BLaER1 (cell line): ENCODE measurements at regions not wholly inside any gene's neighbourhood (a gene's known extent, or its start where the extent isn't known, plus 50 kb on each side); places are given as distances from the start of the nearest gene placed in this dataset.

Experiments used
- H3K27ac ChIP-seq: shearing (Covaris generic); formaldehyde crosslinking; 2 replicates; pipeline ENCODE4 v1.8.1; 2022
- H3K27me3 ChIP-seq: shearing (Covaris generic); formaldehyde crosslinking; 2 replicates; pipeline ENCODE4 v1.8.1; 2022
- H3K36me3 ChIP-seq: shearing (Covaris generic); formaldehyde crosslinking; 2 replicates; pipeline ENCODE4 v1.8.1; 2022
- H3K4me1 ChIP-seq: shearing (Covaris generic); formaldehyde crosslinking; 2 replicates; pipeline ENCODE4 v1.8.1; 2022
- H3K4me2 ChIP-seq: shearing (Covaris generic); formaldehyde crosslinking; 2 replicates; pipeline ENCODE4 v1.8.1; 2022
- H3K4me3 ChIP-seq: shearing (Covaris generic); formaldehyde crosslinking; 2 replicates; pipeline ENCODE4 v1.8.1; 2022
- H3K9ac ChIP-seq: shearing (Covaris generic); formaldehyde crosslinking; 2 replicates; pipeline ENCODE4 v1.8.1; 2022
- H3K9me3 ChIP-seq: shearing (Covaris generic); formaldehyde crosslinking; 2 replicates; pipeline ENCODE4 v1.8.1; 2022
- H4K20me1 ChIP-seq: shearing (Covaris generic); formaldehyde crosslinking; 2 replicates; pipeline ENCODE4 v1.8.1; 2022
- Cebpa-rat ChIP-seq: shearing (Covaris generic); IDR thresholded peaks from 2 replicates; pipeline ENCODE4 v1.8.1; 2022

- TF ChIP-seq Cebpa-rat, result no peak
- no peaks in the 10 kb centered on the region for H3K27me3 ChIP-seq
- 0 out of 2 replicates have a peak, but pooled peaks cover 4% of the 10 kb centered on the region for H3K4me1 ChIP-seq
- no peak overlapping the region for H3K27ac ChIP-seq
- no peak overlapping the region for H3K4me3 ChIP-seq
- no peaks in the 10 kb centered on the region for H4K20me1 ChIP-seq
- no peak overlapping the region for H3K9ac ChIP-seq
- H3K4me2 ChIP-seq, result no peak overlapping the region
- no peaks in the 10 kb centered on the region for H3K36me3 ChIP-seq
- H3K9me3 ChIP-seq, result peaks cover 28% of the 10 kb centered on the region
Observed at GRCh38 chr1:29725262-29725661, 488.9 kb downstream of the PTPRU start.

GRCh38 chr1:29722598-29722997, 486.3 kb downstream of the PTPRU start:
- no peak overlapping the region for H3K4me3 ChIP-seq
- H3K36me3 ChIP-seq, result no peaks in the 10 kb centered on the region
- TF ChIP-seq Cebpa-rat, result no peak
- H4K20me1 ChIP-seq, result no peaks in the 10 kb centered on the region
- H3K4me1 ChIP-seq, result 0 out of 2 replicates have a peak, but pooled peaks cover 4% of the 10 kb centered on the region
- H3K4me2 ChIP-seq, result no peak overlapping the region
- peaks cover 36% of the 10 kb centered on the region for H3K9me3 ChIP-seq
- no peak overlapping the region for H3K9ac ChIP-seq
- H3K27ac ChIP-seq, result no peak overlapping the region
- H3K27me3 ChIP-seq, result no peaks in the 10 kb centered on the region

- Histone ChIP-seq H3K9ac (no peak overlapping the region), H3K4me1 (no peaks in the 10 kb centered on the region), H3K4me2 (no peak overlapping the region), H3K36me3 (no peaks in the 10 kb centered on the region), H3K9me3 (peaks cover 51% of the 10 kb centered on the region), H3K4me3 (no peak overlapping the region), H3K27me3 (no peaks in the 10 kb centered on the region), H4K20me1 (no peaks in the 10 kb centered on the region), H3K27ac (no peak overlapping the region)
- TF ChIP-seq Cebpa-rat, result no peak
Observed at GRCh38 chr1:29719253-29719652, 482.9 kb downstream of the PTPRU start.

DNA sequence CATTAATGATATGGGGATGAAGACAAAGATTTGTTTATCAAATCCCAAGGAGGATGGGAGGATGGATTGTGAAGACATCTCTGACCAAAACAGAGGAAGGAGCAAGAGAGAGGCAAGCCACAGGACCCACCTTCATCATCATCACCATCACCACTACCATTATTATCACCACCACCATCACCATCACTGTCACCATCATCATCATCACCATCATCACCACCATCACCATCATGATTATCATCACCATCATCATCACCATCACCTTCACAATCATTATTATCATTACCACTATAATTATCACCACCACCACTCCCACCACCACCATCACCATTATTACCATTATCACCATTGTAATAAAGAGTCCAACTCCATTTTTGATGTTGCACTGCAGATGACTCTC, 482.5 kb downstream of the PTPRU start:
- no peak overlapping the region for H3K4me2 ChIP-seq
- no peaks in the 10 kb centered on the region for H3K36me3 ChIP-seq
- H3K27me3 ChIP-seq, result no peaks in the 10 kb centered on the region
- no peak overlapping the region for H3K27ac ChIP-seq
- H3K9ac ChIP-seq, result no peak overlapping the region
- no peaks in the 10 kb centered on the region for H3K4me1 ChIP-seq
- no peak overlapping the region for H3K4me3 ChIP-seq
- H3K9me3 ChIP-seq, result peaks cover 47% of the 10 kb centered on the region
- H4K20me1 ChIP-seq, result no peaks in the 10 kb centered on the region
- no peak for TF ChIP-seq Cebpa-rat

GRCh38 chr1:29716306-29716705, 480.0 kb downstream of the PTPRU start:
- Histone ChIP-seq H3K27me3 (no peaks in the 10 kb centered on the region), H3K36me3 (no peaks in the 10 kb centered on the region), H4K20me1 (no peaks in the 10 kb centered on the region), H3K9me3 (peaks cover 25% of the 10 kb centered on the region), H3K4me3 (no peak overlapping the region), H3K4me1 (peaks cover 17% of the 10 kb centered on the region), H3K4me2 (no peak overlapping the region), H3K9ac (no peak overlapping the region), H3K27ac (no peak overlapping the region)
- TF ChIP-seq Cebpa-rat, result no peak

GRCh38 chr1:29713857-29714256, 477.5 kb downstream of the PTPRU start:
- Histone ChIP-seq H4K20me1 (no peaks in the 10 kb centered on the region), H3K9me3 (peaks cover 23% of the 10 kb centered on the region), H3K27ac (no peak overlapping the region), H3K4me1 (peaks cover 39% of the 10 kb centered on the region), H3K9ac (no peak overlapping the region), H3K27me3 (no peaks in the 10 kb centered on the region), H3K36me3 (no peaks in the 10 kb centered on the region), H3K4me3 (no peak overlapping the region), H3K4me2 (no peak overlapping the region)
- TF ChIP-seq Cebpa-rat, result no peak

DNA sequence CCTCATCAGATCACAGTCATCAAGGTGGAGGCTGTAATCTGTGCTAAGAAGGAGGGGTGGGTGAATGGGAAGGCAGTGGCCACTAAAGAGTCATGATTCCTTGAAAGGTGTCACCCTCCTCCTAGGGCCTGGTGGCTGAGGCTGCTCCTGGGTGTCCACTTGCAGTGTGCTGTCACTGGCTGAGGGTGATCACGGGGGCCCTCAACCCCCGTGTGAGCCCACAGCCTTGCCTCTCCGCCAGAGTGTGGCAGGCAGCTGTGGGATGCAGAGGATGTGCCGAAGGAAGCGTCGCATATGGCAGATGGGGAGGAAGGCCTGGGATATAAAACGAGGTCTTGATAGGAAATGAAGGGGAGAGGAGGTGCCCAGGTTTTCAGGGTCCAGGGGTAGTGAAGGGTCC, 476.5 kb downstream of the PTPRU start:
- H4K20me1 ChIP-seq, result no peaks in the 10 kb centered on the region
- H3K4me1 ChIP-seq, result peaks cover 50% of the 10 kb centered on the region
- H3K9ac ChIP-seq, result no peak overlapping the region
- TF ChIP-seq Cebpa-rat, result no peak
- H3K4me2 ChIP-seq, result peak overlapping the region; percentile 47; the same call in 1 of the 2 replicates
- H3K36me3 ChIP-seq, result no peaks in the 10 kb centered on the region
- peaks cover 17% of the 10 kb centered on the region for H3K9me3 ChIP-seq
- no peak overlapping the region for H3K27ac ChIP-seq
- H3K27me3 ChIP-seq, result no peaks in the 10 kb centered on the region
- H3K4me3 ChIP-seq, result no peak overlapping the region

DNA sequence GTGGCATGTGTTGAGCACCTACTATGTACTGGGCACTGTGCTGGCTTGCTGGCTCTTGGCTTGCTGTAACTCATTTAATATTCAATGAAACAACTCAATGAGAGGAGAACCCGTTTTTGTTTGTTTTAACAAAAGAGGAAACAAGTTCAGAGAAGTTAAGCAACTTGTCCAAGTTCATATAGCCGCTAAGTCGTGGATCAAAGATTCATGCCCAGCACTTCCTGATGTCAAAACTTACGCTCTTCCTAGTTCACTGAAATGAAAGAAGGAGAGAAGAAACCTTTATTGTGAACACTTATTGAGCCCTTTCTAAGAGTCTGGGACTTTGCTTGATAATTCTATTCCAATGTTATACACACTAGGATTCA, 475.9 kb downstream of the PTPRU start:
- Histone ChIP-seq H3K9ac (no peak overlapping the region), H3K9me3 (peaks cover 12% of the 10 kb centered on the region), H3K27me3 (no peaks in the 10 kb centered on the region), H3K4me2 (peak overlapping the region; percentile 47; the same call in 1 of the 2 replicates), H3K4me1 (peaks cover 53% of the 10 kb centered on the region), H4K20me1 (no peaks in the 10 kb centered on the region), H3K27ac (peak overlapping the region; percentile 28; the same call in 1 of the 2 replicates), H3K4me3 (no peak overlapping the region), H3K36me3 (no peaks in the 10 kb centered on the region)
- TF ChIP-seq Cebpa-rat, result no peak

GRCh38 chr1:29711582-29712283, 475.4 kb downstream of the PTPRU start:
- peak overlapping the region; percentile 47; the same call in 1 of the 2 replicates for H3K4me2 ChIP-seq
- TF ChIP-seq Cebpa-rat, result no peak

DNA sequence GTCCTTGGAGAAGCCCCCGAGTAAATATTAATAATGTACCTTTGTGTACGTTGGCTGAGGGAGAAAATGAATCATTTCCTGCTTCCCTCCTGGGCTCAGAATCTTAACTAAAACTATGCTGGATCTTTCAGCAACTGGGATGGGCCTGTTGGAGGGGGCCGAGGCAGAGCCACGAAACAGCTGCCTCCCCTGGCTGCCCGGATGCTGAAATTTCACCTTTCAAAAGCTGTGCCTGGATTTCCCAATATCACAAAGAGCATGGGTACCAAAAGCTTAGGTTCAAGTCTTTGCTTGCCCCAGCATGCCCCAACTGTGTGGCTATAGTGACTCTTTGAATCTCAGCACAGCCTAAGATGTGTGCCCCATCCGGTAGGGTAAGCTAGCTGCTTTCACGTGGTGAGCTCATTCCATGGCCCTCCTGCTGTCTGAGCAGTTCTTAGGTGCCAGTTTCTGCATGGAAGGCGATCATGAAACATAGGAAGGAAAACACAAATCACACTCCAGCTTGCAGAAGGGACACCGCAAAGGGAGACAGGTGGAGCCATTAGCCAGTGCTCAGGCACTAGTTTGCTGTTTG, 473.5 kb downstream of the PTPRU start:
- peak overlapping the region; percentile 93 for H3K27ac ChIP-seq
- H3K27me3 ChIP-seq, result no peaks in the 10 kb centered on the region
- H3K9ac ChIP-seq, result peak overlapping the region; percentile 72
- H3K36me3 ChIP-seq, result no peaks in the 10 kb centered on the region
- H3K4me2 ChIP-seq, result peak overlapping the region; percentile 91
- H3K4me3 ChIP-seq, result no peak overlapping the region
- H3K4me1 ChIP-seq, result peaks cover 74% of the 10 kb centered on the region
- no peak for TF ChIP-seq Cebpa-rat
- no peaks in the 10 kb centered on the region for H4K20me1 ChIP-seq
- H3K9me3 ChIP-seq, result no peaks in the 10 kb centered on the region

More at GRCh38 chr1:29711582-29712283, 475.4 kb downstream of the PTPRU start:
- no peak overlapping the region for H3K9ac ChIP-seq
- H3K4me1 ChIP-seq, result peaks cover 54% of the 10 kb centered on the region
- no peaks in the 10 kb centered on the region for H3K27me3 ChIP-seq
- peaks cover 6% of the 10 kb centered on the region; the same call in 1 of the 2 replicates for H3K9me3 ChIP-seq
- no peaks in the 10 kb centered on the region for H4K20me1 ChIP-seq
- peak overlapping the region; percentile 28; the same call in 1 of the 2 replicates for H3K27ac ChIP-seq
- no peak overlapping the region for H3K4me3 ChIP-seq
- H3K36me3 ChIP-seq, result no peaks in the 10 kb centered on the region
